ENCODE measurements at regions not wholly inside any gene's neighbourhood (a gene's known extent, or its start where the extent isn't known, plus 50 kb on each side); places are given as distances from the start of the nearest gene placed in this dataset.

GRCh38 chr4:22869235-22869634 lies 176.5 kb downstream of the GBA3 start:
- no peak for TF ChIP-seq CTCF (IDR thresholded peaks at IDR 0.05)
- TF ChIP-seq POLR2A (IDR thresholded peaks at IDR 0.05) = no peak
- TF ChIP-seq POLR2AphosphoS5 (IDR thresholded peaks at IDR 0.05) = no peak
- TF ChIP-seq EP300 (IDR thresholded peaks at IDR 0.05) = no peak
